Astrocyte (in vitro differentiated cells and primary cell): ENCODE measurements at regions not wholly inside any gene's neighbourhood (a gene's known extent, or its start where the extent isn't known, plus 50 kb on each side); places are given as distances from the start of the nearest gene placed in this dataset.
"Not testable (repeated sequence)": the region's sequence is repeated elsewhere in the genome, so short reads cannot be mapped to it uniquely, and the experiment has no call there.

Experiments
- DNase-seq: peaks from one replicate; pipeline ENCODE4 v3.0.0-alpha.2; 2010; ENCODE audit warnings: low read depth
- FAIRE-seq: peaks from 2 replicates; lab custom pipeline; 2011; peaks lifted over from hg19 to GRCh38; lab: Jason Lieb, UNC
- H2AFZ ChIP-seq: 2 replicates; pipeline ENCODE4 v1.6.0; 2012; ENCODE audit warnings: low read depth, low read length, inconsistent platforms
- H3K27ac ChIP-seq: 2 replicates; pipeline ENCODE4 v1.5.1; 2011; ENCODE audit warnings: low read depth, low read length, inconsistent platforms
- H3K27me3 ChIP-seq: 2 replicates; pipeline ENCODE4 v1.6.0; 2011; ENCODE audit warnings: low read length, inconsistent platforms; ENCODE audit not compliant: insufficient read depth
- H3K36me3 ChIP-seq: 2 replicates; pipeline ENCODE4 v1.5.1; 2011; ENCODE audit warnings: low read length, inconsistent platforms; ENCODE audit not compliant: insufficient read depth
- H3K4me1 ChIP-seq: 2 replicates; pipeline ENCODE4 v1.5.1; 2011; ENCODE audit warnings: low read length, inconsistent platforms; ENCODE audit not compliant: insufficient read depth
- H3K4me2 ChIP-seq: 2 replicates; pipeline ENCODE4 v1.6.0; 2012; ENCODE audit warnings: low read length, inconsistent platforms
- H3K4me3 ChIP-seq: 2 replicates; pipeline ENCODE4 v1.5.1; 2011; ENCODE audit warnings: low read depth, mild to moderate bottlenecking, low read length, inconsistent platforms; ENCODE audit not compliant: insufficient read depth
- H3K79me2 ChIP-seq: 2 replicates; pipeline ENCODE4 v1.6.0; 2012; ENCODE audit warnings: mild to moderate bottlenecking, low read length, inconsistent platforms; ENCODE audit not compliant: insufficient read depth
- H3K9ac ChIP-seq: 2 replicates; pipeline ENCODE4 v1.6.0; 2012; ENCODE audit warnings: mild to moderate bottlenecking, low read length, inconsistent platforms
- H3K9me3 ChIP-seq: 2 replicates; pipeline ENCODE4 v1.5.1; 2012; ENCODE audit warnings: low read depth, mild to moderate bottlenecking, low read length, inconsistent platforms; ENCODE audit not compliant: insufficient read depth
- H4K20me1 ChIP-seq: 2 replicates; pipeline ENCODE4 v1.6.0; 2012; ENCODE audit warnings: low read length, inconsistent platforms; ENCODE audit not compliant: insufficient read depth
- H3K27ac Mint-ChIP-seq: one replicate; pipeline ENCODE4 v1.8.0; 2021; ENCODE audit warnings: mild to moderate bottlenecking, mixed read lengths; ENCODE audit not compliant: unreplicated experiment
- H3K27me3 Mint-ChIP-seq: one replicate; pipeline ENCODE4 v1.8.0; 2021; ENCODE audit warnings: low read depth, mixed read lengths; ENCODE audit not compliant: unreplicated experiment
- H3K36me3 Mint-ChIP-seq: one replicate; pipeline ENCODE4 v1.8.0; 2021; ENCODE audit warnings: low read depth, mixed read lengths; ENCODE audit not compliant: unreplicated experiment
- H3K4me1 Mint-ChIP-seq: one replicate; pipeline ENCODE4 v1.8.0; 2021; ENCODE audit warnings: low read depth, mixed read lengths; ENCODE audit not compliant: unreplicated experiment
- H3K4me3 Mint-ChIP-seq: one replicate; pipeline ENCODE4 v1.8.0; 2021; ENCODE audit warnings: mild to moderate bottlenecking, moderate library complexity, mixed read lengths; ENCODE audit not compliant: unreplicated experiment
- H3K9me3 Mint-ChIP-seq: one replicate; pipeline ENCODE4 v1.8.0; 2021; ENCODE audit warnings: mild to moderate bottlenecking, mixed read lengths; ENCODE audit not compliant: unreplicated experiment
- EZH2 ChIP-seq: IDR thresholded peaks from 2 replicates; pipeline ENCODE4 v1.6.1; 2012; ENCODE audit warnings: mild to moderate bottlenecking, low read length, inconsistent platforms; ENCODE audit not compliant: insufficient read depth
- TF ChIP-seq, protein P1 (sequence below): IDR thresholded peaks from 2 replicates; pipeline ENCODE4 v1.5.1; 2011; ENCODE audit warnings: low read depth, mild to moderate bottlenecking, inconsistent platforms, low read length, moderate library complexity; ENCODE audit not compliant: insufficient read depth

DNA sequence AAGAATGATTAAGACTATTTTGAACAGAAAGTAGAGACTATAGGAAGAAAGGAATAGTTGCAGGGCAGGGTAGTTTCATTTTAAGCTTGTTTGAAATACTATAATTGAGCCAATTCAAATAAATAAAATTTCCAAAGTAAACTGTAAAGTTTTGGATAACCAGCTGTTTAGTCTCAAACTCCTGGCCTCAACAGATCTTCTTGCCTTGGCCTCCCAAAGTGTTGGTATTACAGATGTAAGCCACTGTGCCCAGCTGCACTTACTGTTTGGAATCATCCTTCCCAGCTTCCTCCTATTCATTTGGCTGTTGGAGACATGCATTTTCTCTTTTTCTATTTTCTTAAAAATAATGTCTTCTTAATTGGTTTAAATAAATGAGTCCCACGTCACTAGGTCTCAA is 231.0 kb downstream of the NNT start:
- Histone ChIP-seq H3K4me1 (peaks cover 2% of the 10 kb centered on the region), H3K36me3 (no peaks in the 10 kb centered on the region), H3K79me2 (no peaks in the 10 kb centered on the region), H4K20me1 (no peaks in the 10 kb centered on the region), H3K27ac (no peak overlapping the region), H3K27me3 (no peaks in the 10 kb centered on the region), H3K4me3 (no peak overlapping the region), H3K9me3 (no peaks in the 10 kb centered on the region), H3K9ac (no peak overlapping the region), H3K4me2 (no peak overlapping the region), H2AFZ (no peak overlapping the region)
- Mint-ChIP-seq H3K36me3 (no peaks in the 10 kb centered on the region), H3K4me1 (no peaks in the 10 kb centered on the region), H3K4me3 (no peak overlapping the region), H3K27ac (no peak overlapping the region), H3K9me3 (no peaks in the 10 kb centered on the region), H3K27me3 (no peaks in the 10 kb centered on the region)
- FAIRE-seq, result no peak
- TF ChIP-seq EZH2, result no peak
- TF ChIP-seq, protein P1, sequence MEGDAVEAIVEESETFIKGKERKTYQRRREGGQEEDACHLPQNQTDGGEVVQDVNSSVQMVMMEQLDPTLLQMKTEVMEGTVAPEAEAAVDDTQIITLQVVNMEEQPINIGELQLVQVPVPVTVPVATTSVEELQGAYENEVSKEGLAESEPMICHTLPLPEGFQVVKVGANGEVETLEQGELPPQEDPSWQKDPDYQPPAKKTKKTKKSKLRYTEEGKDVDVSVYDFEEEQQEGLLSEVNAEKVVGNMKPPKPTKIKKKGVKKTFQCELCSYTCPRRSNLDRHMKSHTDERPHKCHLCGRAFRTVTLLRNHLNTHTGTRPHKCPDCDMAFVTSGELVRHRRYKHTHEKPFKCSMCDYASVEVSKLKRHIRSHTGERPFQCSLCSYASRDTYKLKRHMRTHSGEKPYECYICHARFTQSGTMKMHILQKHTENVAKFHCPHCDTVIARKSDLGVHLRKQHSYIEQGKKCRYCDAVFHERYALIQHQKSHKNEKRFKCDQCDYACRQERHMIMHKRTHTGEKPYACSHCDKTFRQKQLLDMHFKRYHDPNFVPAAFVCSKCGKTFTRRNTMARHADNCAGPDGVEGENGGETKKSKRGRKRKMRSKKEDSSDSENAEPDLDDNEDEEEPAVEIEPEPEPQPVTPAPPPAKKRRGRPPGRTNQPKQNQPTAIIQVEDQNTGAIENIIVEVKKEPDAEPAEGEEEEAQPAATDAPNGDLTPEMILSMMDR, result no peak
- DNase-seq, result no peak

DNA sequence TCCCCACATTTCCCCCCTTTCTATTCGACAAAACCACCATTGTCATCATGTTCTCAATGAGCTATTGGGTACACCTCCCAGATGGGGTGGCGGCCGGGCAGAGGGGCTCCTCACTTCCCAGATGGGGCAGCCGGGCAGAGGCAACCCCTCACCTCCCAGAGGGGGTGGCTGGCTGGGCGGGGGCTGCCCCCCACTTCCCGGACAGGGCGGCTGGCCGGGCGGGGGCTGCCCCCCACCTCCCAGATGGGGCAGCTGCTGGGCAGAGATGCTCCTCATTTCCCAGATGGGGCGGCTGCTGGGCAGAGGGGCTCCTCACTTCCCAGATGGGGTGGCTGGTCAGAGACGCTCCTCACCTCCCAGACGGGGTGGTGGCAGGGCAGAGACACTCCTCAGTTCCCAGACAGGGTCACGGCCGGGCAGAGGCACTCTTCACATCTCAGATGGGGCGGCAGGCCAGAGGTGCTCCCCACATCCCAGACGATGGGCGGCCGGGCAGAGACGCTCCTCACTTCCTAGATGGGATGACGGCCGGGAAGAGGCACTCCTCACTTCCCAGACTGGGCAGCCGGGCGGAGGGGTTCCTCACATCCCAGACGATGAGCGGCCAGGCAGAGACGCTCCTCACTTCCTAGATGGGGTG is 221.5 kb downstream of the NNT start:
- not testable (repeated sequence) for FAIRE-seq, H3K9ac ChIP-seq, H3K9me3 Mint-ChIP-seq, H3K36me3 Mint-ChIP-seq, H3K27me3 Mint-ChIP-seq, H3K27me3 ChIP-seq, H3K4me3 Mint-ChIP-seq, H3K36me3 ChIP-seq, DNase-seq, H3K4me3 ChIP-seq, H3K9me3 ChIP-seq, H3K4me2 ChIP-seq, H3K4me1 ChIP-seq, H3K27ac ChIP-seq, H2AFZ ChIP-seq, H3K4me1 Mint-ChIP-seq, H3K79me2 ChIP-seq, H3K27ac Mint-ChIP-seq, H4K20me1 ChIP-seq

DNA sequence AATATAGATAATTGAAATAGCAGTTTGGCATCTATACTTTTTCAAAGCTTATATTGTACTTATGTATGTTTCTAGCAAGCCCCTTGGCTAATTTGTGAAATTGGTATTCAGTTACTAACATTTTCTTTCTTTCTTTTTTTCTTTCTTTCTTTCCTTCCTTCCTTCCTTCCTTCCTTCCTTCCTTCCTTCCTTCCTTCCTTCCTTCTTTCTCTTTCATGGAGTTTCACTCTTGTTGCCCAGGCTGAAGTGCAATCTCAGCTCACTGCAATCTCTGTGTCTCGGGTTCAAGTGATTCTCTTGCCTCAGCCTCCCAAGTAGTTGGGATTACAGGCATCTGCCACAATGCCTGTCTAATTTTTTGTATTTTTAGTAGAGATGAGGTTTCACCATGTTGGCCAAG is 215.4 kb downstream of the NNT start:
- not testable (repeated sequence) for H3K4me1 Mint-ChIP-seq, H3K27me3 ChIP-seq, H3K27ac Mint-ChIP-seq, H3K27ac ChIP-seq, FAIRE-seq, H3K9ac ChIP-seq, H3K79me2 ChIP-seq, H2AFZ ChIP-seq, H3K4me3 ChIP-seq, H3K27me3 Mint-ChIP-seq, H3K9me3 ChIP-seq, H4K20me1 ChIP-seq, H3K4me2 ChIP-seq, H3K36me3 Mint-ChIP-seq, H3K4me3 Mint-ChIP-seq, DNase-seq, H3K36me3 ChIP-seq, H3K4me1 ChIP-seq
- H3K9me3 Mint-ChIP-seq, result peaks cover 30% of the 10 kb centered on the region
